ENCODE measurements at regions not wholly inside any gene's neighbourhood (a gene's known extent, or its start where the extent isn't known, plus 50 kb on each side); places are given as distances from the start of the nearest gene placed in this dataset.
"Not testable (repeated sequence)": the region's sequence is repeated elsewhere in the genome, so short reads cannot be mapped to it uniquely, and the experiment has no call there.

DNA sequence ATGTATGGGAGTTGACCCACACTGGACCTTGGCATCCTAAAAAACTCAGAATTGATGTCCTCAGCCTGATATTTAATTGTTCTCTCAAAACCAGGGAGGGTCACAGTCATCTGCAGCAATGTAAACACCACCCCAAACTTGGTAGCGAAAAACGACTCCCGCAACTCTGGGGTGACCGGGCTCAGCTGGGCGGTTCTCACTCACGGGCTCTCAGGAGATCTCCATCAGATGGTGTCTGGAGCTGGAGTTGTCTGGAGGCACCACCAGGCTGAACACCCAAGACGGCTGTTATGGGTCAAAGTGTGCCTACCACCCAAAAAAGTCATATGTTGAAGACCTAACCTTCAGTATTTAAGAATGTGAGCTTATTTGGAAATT is 50.9 kb upstream of the NXT1 start:
- DNase-seq (ENCODE audit: low spot score in 2 of 2) (no peak), ATAC-seq (no peak)
- Mint-ChIP-seq H3K4me1 (no peaks in the 10 kb centered on the region), H3K4me3 (no peak overlapping the region), H3K36me3 (no peaks in the 10 kb centered on the region), H3K9me3 (no peaks in the 10 kb centered on the region), H3K27ac (no peak overlapping the region)

DNA sequence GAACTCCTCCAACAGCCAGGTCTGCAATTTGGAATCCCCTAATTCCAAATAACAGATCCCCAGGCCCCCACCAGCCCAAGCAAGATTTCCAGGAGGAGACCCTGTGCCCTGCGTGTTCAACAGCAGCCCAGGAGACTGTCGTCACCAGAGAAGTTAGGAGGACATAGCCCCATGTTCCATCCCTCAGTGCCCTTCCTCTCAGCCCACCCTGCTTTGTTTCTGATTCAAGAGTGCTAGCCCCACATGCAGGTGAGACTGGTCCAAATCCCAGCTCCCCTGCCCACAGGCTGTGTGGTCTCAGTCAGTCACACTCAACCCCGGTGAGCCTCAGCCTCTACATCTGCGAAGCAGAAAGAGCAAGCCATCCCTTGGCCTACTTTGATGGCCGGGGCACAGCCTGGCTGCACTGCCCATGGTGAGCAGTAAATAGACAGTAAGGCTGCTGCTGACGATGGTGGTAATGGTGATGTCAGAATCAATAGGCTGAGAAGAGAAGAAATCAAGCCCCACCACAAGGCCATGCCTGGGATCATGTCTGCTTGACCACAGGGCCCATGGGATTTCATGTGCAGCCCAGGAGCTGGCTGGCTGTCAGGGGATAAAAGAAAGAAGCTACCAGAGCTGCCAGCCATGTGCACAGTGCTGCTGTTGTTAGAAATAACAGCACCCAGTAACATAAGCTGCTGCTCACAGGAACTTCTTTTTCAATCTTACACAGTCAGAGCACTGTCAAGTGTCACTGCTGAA is 51.5 kb upstream of the NXT1 start:
- Mint-ChIP-seq H3K4me3 (no peak overlapping the region), H3K27ac (no peak overlapping the region), H3K4me1 (no peaks in the 10 kb centered on the region), H3K36me3 (no peaks in the 10 kb centered on the region), H3K9me3 (no peaks in the 10 kb centered on the region)
- DNase-seq (ENCODE audit: low spot score in 2 of 2) = no peak
- no peak for ATAC-seq

DNA sequence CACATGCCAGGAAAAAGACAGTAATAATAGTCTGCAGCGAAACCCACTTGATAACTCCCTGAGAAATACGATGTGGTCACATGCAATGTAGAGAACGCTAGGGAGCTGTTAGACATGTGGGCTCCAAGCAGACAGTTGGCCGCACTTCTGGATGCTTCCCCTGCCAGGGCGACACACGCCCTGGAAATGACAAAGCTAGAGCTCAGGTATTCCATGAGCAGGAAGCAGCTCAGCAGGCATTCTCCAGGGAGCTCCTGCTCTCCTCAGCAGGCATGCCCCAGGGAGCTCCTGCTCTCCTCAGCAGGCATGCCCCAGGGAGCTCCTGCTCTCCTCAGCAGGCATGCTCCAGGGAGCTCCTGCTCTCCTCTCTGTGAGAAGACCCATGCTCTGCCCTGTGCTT is 52.4 kb upstream of the NXT1 start:
- no peak for DNase-seq (ENCODE audit: low spot score in 2 of 2)
- Mint-ChIP-seq H3K9me3 (no peaks in the 10 kb centered on the region), H3K4me3 (no peak overlapping the region), H3K27ac (no peak overlapping the region), H3K36me3 (no peaks in the 10 kb centered on the region), H3K4me1 (no peaks in the 10 kb centered on the region)
- no peak for ATAC-seq

DNA sequence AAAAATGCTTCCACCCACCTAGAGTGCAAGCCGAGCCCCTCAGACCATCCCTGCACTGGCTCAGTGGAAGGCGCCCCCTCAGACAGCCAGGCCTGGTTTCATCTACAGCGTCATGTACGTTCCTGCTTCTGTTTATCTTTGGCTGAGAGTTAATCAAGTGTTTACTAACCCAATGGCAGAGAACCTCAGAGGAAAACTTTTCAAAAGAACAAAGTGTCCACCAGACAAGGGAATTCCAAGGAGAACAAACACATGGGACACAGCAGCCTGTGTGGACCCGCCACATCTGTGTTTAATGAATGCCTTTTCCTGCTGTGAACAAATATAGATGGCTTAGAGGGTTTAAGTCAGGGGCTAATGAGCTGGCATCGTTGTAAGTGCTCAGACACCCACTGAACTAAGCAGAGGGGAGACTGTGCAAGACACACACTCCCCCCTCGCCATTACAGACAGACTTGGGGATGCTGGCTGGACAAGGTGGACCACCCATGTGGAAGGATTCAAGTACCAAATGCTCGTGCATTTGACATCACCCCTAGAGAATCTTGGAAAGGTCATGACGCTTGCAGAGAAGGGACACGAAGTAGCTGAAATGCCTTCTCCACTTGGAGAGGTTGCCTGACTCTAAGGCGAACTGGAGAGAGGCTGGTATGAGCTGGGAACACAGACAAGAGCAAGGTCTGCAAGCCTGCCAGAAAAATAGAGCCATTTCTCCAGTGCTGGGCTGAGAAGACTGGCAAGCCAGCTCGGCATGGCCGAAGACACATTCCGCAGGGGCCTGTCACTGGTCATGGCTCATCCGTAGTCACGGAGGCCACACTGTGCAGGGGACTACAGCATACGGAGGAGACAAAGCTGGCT is 53.5 kb upstream of the NXT1 start:
- H3K36me3 Mint-ChIP-seq = no peaks in the 10 kb centered on the region
- no peak overlapping the region for H3K27ac Mint-ChIP-seq
- no peak overlapping the region for H3K4me3 Mint-ChIP-seq
- ATAC-seq = no peak
- DNase-seq (ENCODE audit: low spot score in 2 of 2) = no peak
- H3K9me3 Mint-ChIP-seq = no peaks in the 10 kb centered on the region
- H3K4me1 Mint-ChIP-seq = no peaks in the 10 kb centered on the region

DNA sequence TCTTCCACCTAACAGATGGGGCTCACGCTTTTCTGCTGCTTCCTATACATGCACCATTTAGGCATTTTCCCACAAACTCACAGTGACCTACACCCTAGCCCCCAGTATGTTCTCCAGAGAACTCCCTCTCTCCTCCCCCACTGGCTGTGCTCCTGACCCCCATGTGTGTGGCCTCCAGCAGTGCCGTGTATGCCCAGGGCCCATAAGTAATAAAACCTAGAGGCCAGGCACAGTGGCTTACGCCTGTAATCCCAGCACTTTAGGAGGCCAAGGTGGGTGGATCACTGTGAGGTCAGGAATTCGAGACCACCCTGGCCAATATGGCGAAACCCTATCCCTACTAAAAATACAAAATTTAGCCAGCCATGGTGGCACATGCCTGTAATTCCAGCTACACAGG is 54.7 kb upstream of the NXT1 start:
- Mint-ChIP-seq H3K36me3 (no peaks in the 10 kb centered on the region), H3K9me3 (no peaks in the 10 kb centered on the region), H3K4me3 (no peak overlapping the region), H3K4me1 (no peaks in the 10 kb centered on the region), H3K27ac (no peak overlapping the region)
- ATAC-seq (no peak), DNase-seq (ENCODE audit: low spot score in 2 of 2) (no peak)

DNA sequence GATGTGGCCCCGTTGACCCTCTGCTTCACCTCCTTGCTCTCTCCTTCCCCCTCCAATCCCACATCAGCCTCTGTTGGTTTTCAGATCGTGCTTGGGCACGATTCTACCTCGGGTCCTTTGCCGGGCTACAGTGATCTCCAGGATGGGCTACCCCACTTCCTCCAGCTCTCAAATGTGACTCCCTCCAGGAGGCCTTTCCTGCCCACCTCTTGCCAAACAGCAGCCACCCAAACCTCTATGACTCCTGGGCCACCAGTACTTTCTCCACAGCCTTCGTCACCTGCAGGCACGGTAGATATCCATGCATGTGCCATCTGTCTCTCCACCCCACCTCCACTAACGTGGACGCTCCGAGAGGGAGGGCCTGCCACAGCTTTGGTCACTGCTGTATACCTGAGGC is 55.9 kb upstream of the NXT1 start:
- no peak for ATAC-seq
- no peaks in the 10 kb centered on the region for H3K9me3 Mint-ChIP-seq
- H3K4me1 Mint-ChIP-seq = no peaks in the 10 kb centered on the region
- DNase-seq (ENCODE audit: low spot score in 2 of 2) = no peak
- H3K4me3 Mint-ChIP-seq = no peak overlapping the region
- H3K36me3 Mint-ChIP-seq = no peaks in the 10 kb centered on the region
- H3K27ac Mint-ChIP-seq = no peak overlapping the region

DNA sequence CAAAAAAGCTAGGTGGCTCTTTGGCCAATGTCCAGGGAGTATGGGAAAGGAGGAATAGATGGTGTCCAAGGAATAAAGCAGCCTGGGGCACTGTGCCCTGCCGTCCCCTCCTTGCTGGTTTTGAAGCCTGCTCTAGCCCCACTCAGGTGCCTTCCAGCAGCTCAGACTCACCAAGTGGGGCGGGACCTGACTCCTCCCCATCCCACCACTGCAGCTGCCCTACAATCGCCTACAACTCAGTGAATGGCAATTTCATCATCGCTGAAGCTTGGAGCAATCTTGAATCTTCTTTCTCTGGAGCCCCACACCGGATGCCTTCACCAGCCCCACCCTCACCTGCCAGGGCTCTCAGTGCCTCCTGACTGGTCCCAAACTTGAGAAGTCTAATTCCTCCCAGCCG is 56.4 kb upstream of the NXT1 start:
- Mint-ChIP-seq H3K9me3 (no peaks in the 10 kb centered on the region), H3K4me1 (no peaks in the 10 kb centered on the region), H3K4me3 (no peak overlapping the region), H3K27ac (no peak overlapping the region), H3K36me3 (no peaks in the 10 kb centered on the region)
- ATAC-seq (no peak), DNase-seq (ENCODE audit: low spot score in 2 of 2) (no peak)

DNA sequence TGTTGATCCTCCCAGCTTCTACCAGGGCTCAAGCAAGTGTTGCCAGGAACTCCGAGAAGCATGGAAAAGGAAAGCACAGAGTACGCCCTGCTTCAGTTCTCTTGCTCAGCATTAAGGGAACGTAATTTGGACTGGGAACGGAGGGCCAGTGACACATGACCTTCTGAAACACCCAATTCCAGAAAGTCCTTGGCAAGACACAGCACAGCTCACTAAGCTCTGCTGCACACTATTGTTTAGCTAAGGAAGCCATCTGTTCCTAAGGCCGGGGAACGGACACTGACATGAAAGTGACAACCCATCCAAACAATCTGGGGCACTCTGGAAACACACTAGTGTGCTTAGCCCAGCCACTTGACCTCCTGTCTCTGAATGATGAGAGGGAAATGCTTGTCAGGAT is 56.9 kb upstream of the NXT1 start:
- no peak overlapping the region for H3K27ac Mint-ChIP-seq
- no peak for DNase-seq (ENCODE audit: low spot score in 2 of 2)
- no peaks in the 10 kb centered on the region for H3K9me3 Mint-ChIP-seq
- H3K4me3 Mint-ChIP-seq = no peak overlapping the region
- H3K36me3 Mint-ChIP-seq = no peaks in the 10 kb centered on the region
- ATAC-seq = no peak
- H3K4me1 Mint-ChIP-seq = no peaks in the 10 kb centered on the region

DNA sequence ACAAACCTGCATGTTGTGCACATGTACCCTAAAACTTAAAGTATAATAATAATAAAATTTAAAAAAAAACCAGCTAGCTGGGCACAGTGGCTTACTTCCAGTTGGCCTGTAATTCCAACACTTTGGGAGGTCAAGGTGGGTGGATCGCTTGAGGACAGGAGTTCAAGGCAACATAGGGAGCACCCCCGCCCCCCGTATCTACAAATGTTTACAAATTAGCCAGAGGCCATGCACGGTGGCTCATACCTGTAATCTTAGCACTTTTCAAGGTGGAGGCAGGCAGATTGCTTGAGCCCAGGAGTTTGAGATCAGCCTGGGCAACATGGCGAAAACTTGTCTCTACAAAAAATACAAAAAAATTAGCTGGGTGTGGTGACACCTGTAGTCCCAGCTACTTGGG is 58.3 kb upstream of the NXT1 start:
- not testable (repeated sequence) for ATAC-seq

DNA sequence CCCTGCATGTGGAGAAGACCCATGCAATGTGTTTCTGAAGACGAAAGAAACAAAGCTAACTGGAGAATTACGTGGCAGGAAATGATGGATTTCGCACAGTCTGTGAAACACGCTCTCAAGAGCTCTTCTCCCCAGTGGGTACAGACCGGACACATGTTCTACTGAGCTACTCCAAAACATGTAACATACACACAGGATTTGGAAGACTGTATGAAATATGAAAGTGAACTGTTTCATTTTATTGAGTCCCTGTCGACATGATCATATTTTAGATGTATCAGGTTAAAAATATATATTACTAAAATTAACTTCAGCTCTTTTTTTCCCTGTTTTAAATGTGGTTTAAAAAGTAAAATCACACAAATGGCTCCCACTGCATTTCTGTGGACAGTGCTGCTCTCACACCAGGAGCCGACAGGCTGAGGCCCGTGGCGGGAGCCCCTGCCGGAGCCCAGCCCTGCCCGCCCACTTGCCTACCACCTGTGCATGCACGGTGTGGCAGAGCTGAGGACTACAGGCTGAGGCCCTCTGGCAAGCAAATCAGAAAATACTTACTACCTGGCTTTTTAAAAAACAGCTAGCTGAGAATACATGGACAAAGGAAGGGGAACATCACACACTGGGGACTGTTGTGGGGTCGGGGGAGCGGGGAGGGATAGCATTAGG is 58.9 kb upstream of the NXT1 start:
- H3K9me3 Mint-ChIP-seq = no peaks in the 10 kb centered on the region
- ATAC-seq (no peak), DNase-seq (ENCODE audit: low spot score in 2 of 2) (no peak)
- no peaks in the 10 kb centered on the region for H3K4me1 Mint-ChIP-seq
- no peak overlapping the region for H3K27ac Mint-ChIP-seq
- H3K4me3 Mint-ChIP-seq = no peak overlapping the region
- no peaks in the 10 kb centered on the region for H3K36me3 Mint-ChIP-seq

More for the DNA sequence above, 58.3 kb upstream of the NXT1 start:
- H3K4me1 Mint-ChIP-seq; H3K4me3 Mint-ChIP-seq; H3K9me3 Mint-ChIP-seq; H3K36me3 Mint-ChIP-seq; H3K27ac Mint-ChIP-seq; DNase-seq (ENCODE audit: low spot score in 2 of 2): not testable (repeated sequence)

DNA sequence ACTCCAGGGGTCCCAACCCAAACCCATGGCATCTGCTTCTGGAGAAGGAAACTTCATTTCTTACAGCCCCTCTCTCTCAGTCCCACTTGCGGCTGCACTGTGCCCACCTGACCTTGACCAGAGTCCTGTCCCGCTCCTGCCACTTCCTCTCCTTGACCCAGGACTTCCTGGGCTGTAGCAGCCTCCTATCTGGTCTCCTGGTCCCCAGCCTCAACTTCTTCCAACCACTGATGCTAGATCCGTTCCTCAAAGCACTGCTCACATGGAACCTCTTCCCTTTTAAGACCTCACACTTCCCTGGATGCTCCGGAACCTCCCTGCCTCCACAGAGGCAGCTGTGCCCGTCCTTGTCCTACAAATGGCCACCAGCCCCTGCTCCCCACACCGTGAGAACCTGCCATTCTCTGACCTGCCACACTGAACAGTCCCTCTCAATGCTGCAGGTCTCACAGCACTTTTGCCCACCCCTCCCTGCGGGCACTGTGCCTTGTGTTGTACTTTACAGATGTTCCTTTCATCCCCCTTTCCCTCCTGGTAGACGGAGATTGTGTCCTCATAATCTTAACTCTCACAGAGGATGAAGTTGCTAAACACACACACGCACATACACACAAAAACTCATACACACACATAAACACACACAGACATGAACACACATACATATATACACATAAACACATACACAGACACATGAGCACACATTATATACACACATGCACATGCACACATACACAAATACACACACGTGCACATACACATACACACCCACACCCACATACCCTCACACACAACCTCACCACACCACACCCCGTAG is 59.6 kb upstream of the NXT1 start:
- no peaks in the 10 kb centered on the region for H3K4me1 Mint-ChIP-seq

DNA sequence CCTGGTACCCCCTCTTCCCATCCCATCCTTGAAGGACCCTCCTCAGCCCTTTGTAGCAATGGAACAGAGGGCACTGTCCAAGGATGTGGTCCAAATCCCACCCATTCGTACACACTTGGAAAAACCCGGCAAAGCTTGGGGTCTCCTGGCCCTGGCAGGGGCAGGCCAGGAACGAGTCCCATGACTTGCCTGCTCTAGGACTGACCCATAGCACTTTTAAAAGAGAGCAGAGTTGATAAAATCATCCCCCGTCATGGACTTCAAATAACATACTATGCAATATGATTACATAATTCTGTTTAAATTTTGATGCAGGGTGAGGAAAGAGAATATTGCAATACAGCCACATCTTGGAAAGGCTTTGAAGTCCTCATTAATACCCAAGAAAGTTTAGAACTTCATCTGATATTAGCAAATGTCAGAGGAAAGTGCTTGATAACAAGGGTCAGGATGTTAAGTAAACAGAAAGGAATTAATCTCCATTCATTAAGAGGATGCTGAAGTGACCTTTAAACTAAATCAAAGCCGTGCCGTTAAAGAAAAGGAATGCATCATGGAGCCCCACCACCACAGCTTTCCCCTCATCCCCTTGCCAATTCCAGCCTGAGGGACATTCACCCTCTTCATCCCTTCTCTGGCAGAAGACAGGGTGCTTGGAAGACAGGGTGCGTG is 60.7 kb upstream of the NXT1 start:
- no peaks in the 10 kb centered on the region for H3K9me3 Mint-ChIP-seq
- no peak for ATAC-seq
- no peak for DNase-seq (ENCODE audit: low spot score in 2 of 2)
- no peaks in the 10 kb centered on the region for H3K36me3 Mint-ChIP-seq
- no peaks in the 10 kb centered on the region for H3K4me1 Mint-ChIP-seq
- H3K4me3 Mint-ChIP-seq = no peak overlapping the region
- no peak overlapping the region for H3K27ac Mint-ChIP-seq

More for the DNA sequence above, 59.6 kb upstream of the NXT1 start:
- ATAC-seq (no peak), DNase-seq (ENCODE audit: low spot score in 2 of 2) (no peak)
- H3K9me3 Mint-ChIP-seq = no peaks in the 10 kb centered on the region
- no peaks in the 10 kb centered on the region for H3K36me3 Mint-ChIP-seq
- H3K4me3 Mint-ChIP-seq = no peak overlapping the region
- H3K27ac Mint-ChIP-seq = no peak overlapping the region

DNA sequence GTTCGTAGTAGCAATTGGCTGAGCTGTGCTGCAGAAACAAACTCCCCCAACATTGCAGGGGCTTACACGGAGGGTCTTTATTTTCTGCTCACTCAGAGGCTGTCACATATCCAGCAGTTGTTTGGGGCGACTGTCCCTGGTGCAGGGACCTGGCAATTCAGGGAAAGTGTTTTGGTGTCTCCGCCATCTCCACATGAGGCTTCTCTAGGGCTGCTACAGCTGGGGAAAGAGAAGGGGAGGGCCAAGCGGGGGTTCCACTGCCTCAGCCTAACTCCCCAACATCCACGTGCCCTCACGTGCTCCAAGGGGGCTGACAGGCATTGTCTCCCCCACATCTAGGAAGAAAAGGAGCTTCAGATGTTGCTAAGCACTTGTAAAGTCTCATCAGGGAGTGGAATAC is 61.3 kb upstream of the NXT1 start:
- H3K27ac Mint-ChIP-seq = no peak overlapping the region
- no peaks in the 10 kb centered on the region for H3K9me3 Mint-ChIP-seq
- H3K36me3 Mint-ChIP-seq = no peaks in the 10 kb centered on the region
- ATAC-seq (no peak), DNase-seq (ENCODE audit: low spot score in 2 of 2) (no peak)
- H3K4me1 Mint-ChIP-seq = no peaks in the 10 kb centered on the region
- no peak overlapping the region for H3K4me3 Mint-ChIP-seq

DNA sequence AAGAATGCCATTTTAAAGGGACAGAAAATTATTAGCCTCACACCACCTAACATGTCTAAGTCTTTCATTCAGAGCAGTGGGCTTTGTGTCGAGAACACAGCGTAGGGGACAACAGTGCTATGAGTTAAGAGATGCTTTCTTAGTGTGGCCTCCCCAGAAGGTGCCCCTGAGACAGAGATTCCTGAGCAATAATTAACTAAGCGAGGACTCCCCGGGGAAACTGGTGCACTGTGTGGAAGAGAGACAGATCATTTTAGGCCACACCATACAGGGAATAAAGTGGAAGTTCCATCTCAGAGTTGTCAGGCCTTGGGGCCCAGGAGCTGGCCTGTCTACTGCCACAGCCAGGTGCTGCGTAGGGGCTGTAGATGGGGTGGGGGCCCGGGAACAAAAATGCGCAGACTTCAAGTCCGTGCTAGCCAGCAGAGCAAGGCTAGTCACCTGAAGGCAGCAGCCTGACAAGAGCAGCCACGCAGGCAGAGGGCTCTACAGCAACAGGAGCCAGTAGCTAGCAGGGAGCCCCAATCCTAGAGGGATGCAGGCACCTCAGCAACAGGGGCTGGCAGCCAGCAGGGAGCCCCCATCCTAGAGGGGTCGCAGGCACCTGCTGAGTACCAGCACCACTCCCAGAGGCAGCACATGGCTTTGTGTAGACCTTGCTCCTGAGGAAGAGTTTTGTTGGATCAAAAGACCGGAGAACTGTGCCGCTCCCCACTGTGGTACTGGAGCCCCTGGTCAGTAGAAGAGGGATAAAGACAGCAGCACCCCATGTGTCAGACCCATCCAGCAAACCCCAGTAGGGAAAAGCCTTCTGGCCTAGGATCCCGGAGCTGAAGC is 63.0 kb upstream of the NXT1 start:
- no peak overlapping the region for H3K27ac Mint-ChIP-seq
- H3K4me3 Mint-ChIP-seq = no peak overlapping the region
- DNase-seq (ENCODE audit: low spot score in 2 of 2) = no peak
- H3K36me3 Mint-ChIP-seq = no peaks in the 10 kb centered on the region
- no peaks in the 10 kb centered on the region for H3K9me3 Mint-ChIP-seq
- no peak for ATAC-seq
- no peaks in the 10 kb centered on the region for H3K4me1 Mint-ChIP-seq
